Common myeloid progenitor, CD34-positive (primary cell): ENCODE measurements at regions not wholly inside any gene's neighbourhood (a gene's known extent, or its start where the extent isn't known, plus 50 kb on each side); places are given as distances from the start of the nearest gene placed in this dataset.
A peak's percentile ranks its signal among the peaks of the same experiment; 100 is the strongest.

Source experiments
- CTCF ChIA-PET: fragments of 350-600 bp; sonication (Branson Sonifier 250); formaldehyde crosslinking; loops from one replicate; lab custom pipeline; 2021; ENCODE audit warnings: antibody characterized with exemption; lab: Charles Lee
- POLR2A ChIA-PET: fragments of 350-600 bp; sonication (Branson Sonifier 250); formaldehyde crosslinking; loops from one replicate; lab custom pipeline; 2021; ENCODE audit warnings: antibody characterized with exemption; lab: Charles Lee
- DNase-seq, 3 donors: peaks; one replicate each; pipeline versions ENCODE4 v3.0.0 to v3.0.0-alpha.2; 2013
- H3K27ac ChIP-seq, 2 experiments: 1 replicate in 1 of 2; 2 replicates in 1 of 2; pipeline ENCODE4 v1.7.0; 2013; ENCODE audit warnings: inconsistent platforms in 2 of 2, low read length in 2 of 2, mild to moderate bottlenecking in 2 of 2, low read depth in 1 of 2, moderate library complexity in 1 of 2; ENCODE audit not compliant: severe bottlenecking in 2 of 2, insufficient read depth in 1 of 2, poor library complexity in 1 of 2
- H3K27me3 ChIP-seq, 5 experiments: replicated peaks in 2 of 5; 1 replicate in 3 of 5; 2 replicates in 2 of 5; pipeline versions ENCODE4 v1.6.1 to v1.7.0; 2013; ENCODE audit warnings: low read length in 4 of 5, mild to moderate bottlenecking in 2 of 5, moderate library complexity in 2 of 5, inconsistent platforms in 1 of 5; ENCODE audit not compliant: insufficient read depth in 5 of 5, control insufficient read depth in 4 of 5
- H3K36me3 ChIP-seq, 4 experiments: 1 replicate in 2 of 4; 2 replicates in 2 of 4; pipeline versions ENCODE4 v1.6.1 to v1.7.0; 2013; ENCODE audit warnings: low read length in 3 of 4, control low read depth in 1 of 4, mild to moderate bottlenecking in 1 of 4; ENCODE audit not compliant: control insufficient read depth in 4 of 4, insufficient read depth in 4 of 4
- H3K4me1 ChIP-seq, 4 experiments: 1 replicate in 3 of 4; 2 replicates in 1 of 4; pipeline versions ENCODE4 v1.6.1 to v1.7.1; 2013; ENCODE audit warnings: low read length in 3 of 4, mild to moderate bottlenecking in 3 of 4, control low read depth in 1 of 4, inconsistent platforms in 1 of 4, moderate library complexity in 1 of 4; ENCODE audit not compliant: control insufficient read depth in 4 of 4, insufficient read depth in 4 of 4; ENCODE audit errors: control extremely low read depth in 1 of 4
- H3K4me3 ChIP-seq, 7 experiments: 1 replicate in 4 of 7; 2 replicates in 3 of 7; pipeline versions ENCODE4 v1.5.1 to v1.7.0; 2013; ENCODE audit warnings: mild to moderate bottlenecking in 7 of 7, low read length in 6 of 7, moderate library complexity in 6 of 7, inconsistent platforms in 2 of 7, low read depth in 2 of 7, control low read depth in 1 of 7; ENCODE audit not compliant: insufficient read depth in 4 of 7, control insufficient read depth in 1 of 7; ENCODE audit errors: extremely low read depth in 1 of 7
- H3K9me3 ChIP-seq, 5 experiments: 1 replicate in 4 of 5; 2 replicates in 1 of 5; pipeline versions ENCODE4 v1.6.1 to v1.7.1; 2013; ENCODE audit warnings: low read length in 4 of 5, mild to moderate bottlenecking in 2 of 5, inconsistent platforms in 1 of 5, low read depth in 1 of 5, moderate library complexity in 1 of 5; ENCODE audit not compliant: control insufficient read depth in 4 of 5, insufficient read depth in 2 of 5; ENCODE audit errors: control extremely low read depth in 1 of 5
- WGBS: methylation state at CpG from one replicate; pipeline ENCODE4 v1.1.5; 2013; ENCODE audit not compliant: insufficient coverage; 5-methylcytosine and 5-hydroxymethylcytosine counted together

DNA sequence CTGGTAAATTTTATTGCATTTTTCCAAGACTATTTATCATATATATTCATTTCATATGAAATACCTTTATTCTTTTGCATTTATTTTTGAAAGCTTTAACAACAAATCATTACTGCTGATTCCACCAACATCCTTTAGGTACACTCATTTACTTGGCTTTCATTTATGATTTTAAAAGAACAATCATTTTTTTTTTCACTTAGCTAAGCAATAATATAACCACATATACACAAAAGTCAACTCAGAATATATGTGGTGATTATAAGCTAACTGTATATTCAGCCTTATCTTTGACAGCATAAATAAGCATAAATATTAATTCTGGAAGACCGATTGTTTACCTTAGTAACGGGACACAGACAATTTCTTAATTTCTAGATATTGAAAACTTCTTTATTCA, 458.6 kb upstream of the ZNF385D start:
- POLR2A ChIA-PET, result no interaction called here
- CTCF ChIA-PET, result no interaction called here
- H3K4me1 ChIP-seq, result no peaks in the 10 kb centered on the region
- H3K4me3 ChIP-seq, result no peak overlapping the region
- no peaks in the 10 kb centered on the region for H3K27me3 ChIP-seq
- H3K9me3 ChIP-seq, result peaks cover 0 to 2% (median 0%) of the 10 kb centered on the region in 5 experiments
- H3K36me3 ChIP-seq, result peaks cover 0 to 2% (median 0%) of the 10 kb centered on the region in 4 experiments
- H3K27ac ChIP-seq, result no peak overlapping the region
- DNase-seq, result no peak
- WGBS, result no CpG with 5 or more reads among the region's 2 CpGs

GRCh38 chr3:22210693-22211092, 459.7 kb upstream of the ZNF385D start:
- ChIA-PET POLR2A (no interaction called here), CTCF (interaction anchor here (0.6 kb wide), 1 partner anchor 32 kb away, joined by 3 read pairs; no protein-coding TSS in a partner anchor)
- Histone ChIP-seq H3K36me3 (peaks cover 0 to 2% (median 0%) of the 10 kb centered on the region in 4 experiments), H3K27ac (no peak overlapping the region), H3K27me3 (no peaks in the 10 kb centered on the region), H3K4me1 (no peaks in the 10 kb centered on the region), H3K9me3 (peaks cover 0 to 2% (median 0%) of the 10 kb centered on the region in 5 experiments), H3K4me3 (no peak overlapping the region)
- DNase-seq, result no peak

GRCh38 chr3:22216601-22217000, 465.6 kb upstream of the ZNF385D start:
- POLR2A ChIA-PET, result no interaction called here

GRCh38 chr3:22225161-22225560, 474.2 kb upstream of the ZNF385D start:
- POLR2A ChIA-PET, result no interaction called here
- Histone ChIP-seq H3K4me1 (no peaks in the 10 kb centered on the region), H3K36me3 (no peaks in the 10 kb centered on the region), H3K27ac (no peak overlapping the region), H3K4me3 (no peak overlapping the region), H3K9me3 (no peaks in the 10 kb centered on the region), H3K27me3 (no peaks in the 10 kb centered on the region)
- WGBS, result 93% methylated on average over 2 of the region's 7 CpGs
- CTCF ChIA-PET, result no interaction called here
- DNase-seq, result no peak

More at GRCh38 chr3:22216601-22217000, 465.6 kb upstream of the ZNF385D start:
- WGBS, result 100% methylated on average over 1 of the region's 3 CpGs
- Histone ChIP-seq H3K27ac (no peak overlapping the region), H3K4me3 (no peak overlapping the region), H3K9me3 (no peaks in the 10 kb centered on the region), H3K4me1 (no peaks in the 10 kb centered on the region), H3K27me3 (no peaks in the 10 kb centered on the region), H3K36me3 (peaks cover 0 to 2% (median 0%) of the 10 kb centered on the region in 4 experiments)
- CTCF ChIA-PET, result no interaction called here
- DNase-seq, result no peak

- CTCF ChIA-PET, result no interaction called here
- no CpG with 5 or more reads among the region's 1 CpG for WGBS
- POLR2A ChIA-PET, result no interaction called here
- H3K36me3 ChIP-seq, result no peaks in the 10 kb centered on the region
- H3K27me3 ChIP-seq, result no peaks in the 10 kb centered on the region
- no peaks in the 10 kb centered on the region for H3K9me3 ChIP-seq
- DNase-seq, result no peak
- H3K4me3 ChIP-seq, result no peak overlapping the region
- no peak overlapping the region for H3K27ac ChIP-seq
- H3K4me1 ChIP-seq, result no peaks in the 10 kb centered on the region
Observed at GRCh38 chr3:22228705-22229104, 477.7 kb upstream of the ZNF385D start.

- WGBS, result 100% methylated on average over 1 of the region's 1 CpG
- Histone ChIP-seq H3K9me3 (no peaks in the 10 kb centered on the region), H3K27ac (no peak overlapping the region), H3K4me3 (no peak overlapping the region), H3K36me3 (no peaks in the 10 kb centered on the region), H3K27me3 (no peaks in the 10 kb centered on the region), H3K4me1 (no peaks in the 10 kb centered on the region)
- ChIA-PET CTCF (interaction anchor here (1.0 kb wide), 1 partner anchor 16 kb away, joined by 3 read pairs; no protein-coding TSS in a partner anchor), POLR2A (no interaction called here)
- peak in 2 of 3 donors; percentile 38 to 53 for DNase-seq
Observed at GRCh38 chr3:22231061-22231460, 480.1 kb upstream of the ZNF385D start.

DNA sequence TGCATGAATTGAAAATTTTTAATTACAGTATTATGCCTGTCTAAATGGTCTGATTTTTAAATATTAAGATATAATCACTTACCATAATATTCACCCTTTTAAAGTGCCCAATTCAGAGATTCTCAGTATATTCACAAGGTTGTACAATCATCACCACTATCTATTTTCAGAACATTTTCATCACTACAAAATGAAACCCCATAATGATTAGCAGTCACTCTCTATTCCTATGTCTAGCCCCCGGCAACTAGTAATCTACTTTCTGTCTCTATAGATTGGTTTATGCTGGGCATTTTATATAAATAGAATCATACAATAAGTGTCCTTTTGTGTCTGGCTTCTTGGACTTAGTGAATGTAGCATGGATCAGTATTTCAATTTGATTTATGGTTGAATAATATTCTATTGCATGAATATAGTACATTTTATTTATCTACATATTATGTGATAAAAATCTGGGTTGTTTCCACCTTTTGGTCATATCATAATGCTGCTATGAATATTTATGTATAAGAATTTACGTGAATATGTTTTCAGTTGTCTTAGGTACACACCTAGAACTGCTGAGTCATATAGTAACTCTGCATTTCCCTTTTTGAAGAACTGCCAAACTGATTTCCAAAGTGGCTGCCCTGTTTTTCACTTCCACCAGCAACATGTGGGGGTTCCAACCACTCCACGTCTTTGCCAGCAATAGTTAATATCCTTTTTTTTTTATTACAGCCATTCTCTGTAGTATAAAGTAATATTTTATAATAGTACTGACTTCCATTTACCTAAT, 485.7 kb upstream of the ZNF385D start:
- peak; percentile 26 to 79 (median 65) for DNase-seq
- no CpG with 5 or more reads among the region's 3 CpGs for WGBS

More for the DNA sequence above, 485.7 kb upstream of the ZNF385D start:
- Histone ChIP-seq H3K4me3 (no peak overlapping the region), H3K27ac (no peak overlapping the region), H3K27me3 (no peaks in the 10 kb centered on the region), H3K9me3 (no peaks in the 10 kb centered on the region), H3K36me3 (no peaks in the 10 kb centered on the region), H3K4me1 (peaks cover 0 to 2% (median under 1%) of the 10 kb centered on the region in 4 experiments)
- ChIA-PET POLR2A (no interaction called here), CTCF (no interaction called here)
